Epithelial cell of esophagus (primary cell): ENCODE measurements at regions not wholly inside any gene's neighbourhood (a gene's known extent, or its start where the extent isn't known, plus 50 kb on each side); places are given as distances from the start of the nearest gene placed in this dataset.

Experiments
- DNase-seq: peaks from one replicate; pipeline ENCODE4 v3.0.0; 2010; ENCODE audit warnings: low read depth
- H3K4me3 ChIP-seq: 2 replicates; pipeline ENCODE4 v1.5.1; 2011; ENCODE audit warnings: mild to moderate bottlenecking, low read length, control low read depth
- TF ChIP-seq, protein P1 (sequence below): IDR thresholded peaks from 2 replicates; pipeline ENCODE4 v1.5.1; 2011; ENCODE audit warnings: low read depth, mild to moderate bottlenecking, low read length, control low read depth, inconsistent platforms; ENCODE audit not compliant: insufficient read depth; ENCODE audit errors: missing control alignments

DNA sequence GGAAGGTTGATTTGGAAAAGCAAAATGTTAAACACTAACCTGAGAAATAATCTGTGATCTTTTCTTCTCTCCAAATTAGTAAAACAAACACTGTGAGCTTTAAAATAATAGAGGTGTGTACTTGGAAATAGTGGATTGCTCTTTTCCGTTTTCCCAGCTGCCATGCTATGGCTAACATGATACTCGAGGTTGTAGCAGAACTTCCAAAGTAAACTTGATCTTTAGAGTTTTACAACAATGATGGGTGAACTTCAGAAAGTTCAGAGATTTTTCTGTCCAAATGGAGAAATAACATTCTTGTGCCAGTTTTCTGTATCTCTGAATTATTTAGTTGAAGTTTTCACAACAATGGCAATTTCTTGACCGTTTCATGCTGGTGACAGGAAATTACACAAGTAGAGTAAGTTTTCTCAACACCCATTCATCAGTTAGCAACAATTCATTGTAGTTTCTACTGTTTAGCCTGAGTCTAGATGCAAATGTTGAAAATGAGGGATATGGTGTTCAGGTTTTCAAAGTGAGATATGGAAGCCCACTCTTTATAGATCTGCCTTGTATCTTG lies 135.3 kb upstream of the CTAGE1 start:
- no peak overlapping the region for H3K4me3 ChIP-seq
- no peak for DNase-seq
- TF ChIP-seq, protein P1, sequence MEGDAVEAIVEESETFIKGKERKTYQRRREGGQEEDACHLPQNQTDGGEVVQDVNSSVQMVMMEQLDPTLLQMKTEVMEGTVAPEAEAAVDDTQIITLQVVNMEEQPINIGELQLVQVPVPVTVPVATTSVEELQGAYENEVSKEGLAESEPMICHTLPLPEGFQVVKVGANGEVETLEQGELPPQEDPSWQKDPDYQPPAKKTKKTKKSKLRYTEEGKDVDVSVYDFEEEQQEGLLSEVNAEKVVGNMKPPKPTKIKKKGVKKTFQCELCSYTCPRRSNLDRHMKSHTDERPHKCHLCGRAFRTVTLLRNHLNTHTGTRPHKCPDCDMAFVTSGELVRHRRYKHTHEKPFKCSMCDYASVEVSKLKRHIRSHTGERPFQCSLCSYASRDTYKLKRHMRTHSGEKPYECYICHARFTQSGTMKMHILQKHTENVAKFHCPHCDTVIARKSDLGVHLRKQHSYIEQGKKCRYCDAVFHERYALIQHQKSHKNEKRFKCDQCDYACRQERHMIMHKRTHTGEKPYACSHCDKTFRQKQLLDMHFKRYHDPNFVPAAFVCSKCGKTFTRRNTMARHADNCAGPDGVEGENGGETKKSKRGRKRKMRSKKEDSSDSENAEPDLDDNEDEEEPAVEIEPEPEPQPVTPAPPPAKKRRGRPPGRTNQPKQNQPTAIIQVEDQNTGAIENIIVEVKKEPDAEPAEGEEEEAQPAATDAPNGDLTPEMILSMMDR = no peak

DNA sequence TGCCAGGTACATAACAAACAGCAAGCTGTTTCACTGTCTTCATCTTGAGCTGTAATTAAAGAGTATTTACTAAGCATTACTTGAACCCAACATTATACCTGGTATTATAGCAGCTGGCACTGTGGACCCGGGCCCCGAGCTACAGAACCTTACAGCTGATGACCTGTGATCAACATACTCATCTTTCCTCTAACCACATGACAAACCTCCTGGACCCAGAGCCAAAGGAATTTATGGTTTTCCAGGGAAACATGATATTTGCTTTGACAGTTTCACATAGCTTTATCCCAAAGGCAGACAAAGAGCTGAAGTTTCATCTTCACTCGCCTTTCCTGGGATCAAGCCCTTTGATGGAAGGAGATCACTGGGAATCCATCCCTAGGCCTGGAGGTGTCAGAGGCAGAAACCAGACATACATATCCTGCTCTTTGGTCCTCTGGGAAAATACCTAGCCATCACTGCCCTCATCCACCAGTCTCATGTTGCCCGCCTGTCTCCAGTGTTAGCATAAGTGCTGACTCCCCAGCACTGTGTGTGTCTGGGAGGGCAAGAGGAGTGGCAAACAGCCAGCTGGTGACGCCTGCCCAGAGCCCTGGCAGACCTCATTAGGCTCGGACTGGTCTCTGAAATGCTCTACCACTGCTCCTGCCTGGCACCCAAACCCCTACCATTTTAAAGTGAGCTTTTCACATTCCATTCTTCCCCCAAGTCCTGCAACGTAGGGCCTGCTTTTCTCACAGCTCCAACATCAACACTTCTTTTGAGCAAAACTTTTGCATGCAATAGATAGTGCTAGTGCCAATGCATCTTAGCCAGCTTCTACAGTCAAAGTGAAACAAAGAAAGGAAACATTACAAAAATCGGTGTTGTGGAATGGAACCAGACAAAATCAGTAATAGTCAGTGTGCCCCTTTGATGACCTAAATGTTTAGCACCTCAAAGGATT lies 138.8 kb upstream of the CTAGE1 start:
- TF ChIP-seq, protein P1 = no peak
- no peak overlapping the region for H3K4me3 ChIP-seq
- DNase-seq = no peak

DNA sequence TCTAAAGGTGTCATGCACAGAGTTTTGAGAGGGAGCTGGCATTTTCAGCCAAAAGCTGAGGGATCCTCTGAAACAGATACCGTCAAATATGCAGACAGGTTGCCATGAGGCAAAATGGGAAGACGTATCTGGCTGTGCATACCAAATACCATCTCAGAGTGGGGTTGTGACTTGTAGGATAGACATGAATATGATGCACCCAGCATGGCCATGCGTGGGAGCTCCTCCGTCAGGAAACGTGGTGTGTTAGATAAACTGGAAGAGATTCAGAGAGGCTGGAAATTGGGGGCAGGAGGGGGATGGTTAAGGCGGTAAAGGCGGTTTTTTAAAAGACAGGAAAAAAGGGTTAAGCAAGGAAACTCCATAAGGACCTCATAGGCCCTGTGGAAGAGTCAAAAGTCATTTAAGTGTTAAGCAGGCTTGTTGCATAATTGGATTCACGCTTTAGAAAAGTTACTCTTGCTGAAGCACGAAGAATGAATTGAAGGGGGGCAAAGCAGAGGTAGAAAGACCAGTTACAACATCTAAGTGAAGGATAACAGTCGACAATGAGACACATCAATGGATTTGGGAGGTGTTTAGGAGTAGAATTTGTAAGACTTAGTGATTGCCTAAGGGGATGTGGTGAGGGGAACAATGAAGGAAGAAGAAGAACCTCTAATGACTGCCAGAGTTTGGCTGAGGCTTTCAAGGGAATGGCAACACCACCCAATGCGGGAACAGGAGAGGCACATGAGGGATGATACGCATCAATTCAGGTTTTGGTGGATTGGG lies 139.6 kb upstream of the CTAGE1 start:
- H3K4me3 ChIP-seq = no peak overlapping the region
- TF ChIP-seq, protein P1 = no peak
- no peak for DNase-seq

DNA sequence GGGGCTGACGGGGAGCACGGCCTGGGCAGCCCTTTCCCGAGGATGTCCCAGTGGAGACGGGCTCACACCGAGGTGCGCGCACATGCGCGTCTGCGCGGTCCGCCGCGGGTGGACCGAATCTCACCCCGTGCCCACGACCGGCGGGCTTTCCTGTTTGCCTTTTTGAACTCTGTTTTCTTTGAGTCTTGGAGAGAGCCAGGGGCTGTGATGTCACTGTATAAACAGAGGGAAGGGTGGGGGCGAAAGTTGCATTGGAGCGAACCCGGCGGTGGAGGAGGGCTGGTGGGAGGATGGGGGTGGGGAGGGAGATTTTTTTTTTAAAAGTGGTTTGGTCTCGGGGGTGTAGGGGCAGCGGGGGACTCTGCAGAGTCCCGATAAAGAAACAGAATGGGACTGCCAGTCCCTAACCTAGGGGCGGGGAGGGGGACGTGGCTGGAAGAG lies 141.2 kb upstream of the CTAGE1 start:
- H3K4me3 ChIP-seq = peak overlapping the region; percentile 48
- TF ChIP-seq, protein P1 = no peak
- DNase-seq = peak; percentile 59

DNA sequence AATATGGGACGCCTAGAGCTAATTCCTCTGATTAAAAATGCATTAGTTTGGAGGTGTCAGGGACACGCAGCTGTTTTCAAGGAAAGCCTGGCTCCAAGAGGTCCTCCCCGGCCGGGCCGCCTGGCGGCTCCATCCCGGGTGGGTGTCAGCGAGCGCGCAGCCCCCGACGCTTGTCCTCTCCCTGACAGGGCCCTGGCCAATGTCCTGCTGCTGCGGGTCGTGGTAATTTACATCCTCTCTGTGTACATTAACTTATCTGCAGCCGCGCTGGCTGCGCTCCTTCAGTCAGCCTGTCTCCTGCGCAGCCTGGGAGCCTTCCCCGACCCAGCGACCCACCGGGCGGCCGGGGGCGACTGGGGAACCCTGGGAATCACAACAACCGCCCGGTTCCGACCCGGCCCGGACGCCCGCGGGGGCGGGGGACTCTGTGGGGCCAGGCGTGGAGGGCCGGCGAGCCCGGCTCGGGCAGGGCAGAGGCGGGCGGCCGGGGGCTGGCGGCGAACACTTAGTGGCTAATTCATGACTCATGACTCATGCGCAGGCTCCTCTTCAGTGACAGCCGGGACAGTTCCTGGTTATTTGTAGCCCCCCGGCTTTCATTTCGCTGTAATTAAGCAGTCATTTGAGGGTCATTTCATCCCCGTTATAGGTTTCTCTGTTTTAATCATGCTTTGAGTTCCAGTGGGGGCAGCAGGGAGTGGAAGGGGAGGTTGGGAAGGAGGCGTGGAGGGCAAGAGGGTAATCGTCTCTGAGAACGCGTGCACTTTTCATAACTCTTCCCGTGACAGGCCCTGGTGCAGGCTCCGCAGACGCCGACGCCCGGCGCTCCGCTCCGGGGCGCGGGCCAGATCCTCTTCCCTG lies 141.9 kb upstream of the CTAGE1 start:
- TF ChIP-seq, protein P1 = peak; percentile 34
- peak; percentile 48 for DNase-seq
- H3K4me3 ChIP-seq = peak overlapping the region; percentile 48

DNA sequence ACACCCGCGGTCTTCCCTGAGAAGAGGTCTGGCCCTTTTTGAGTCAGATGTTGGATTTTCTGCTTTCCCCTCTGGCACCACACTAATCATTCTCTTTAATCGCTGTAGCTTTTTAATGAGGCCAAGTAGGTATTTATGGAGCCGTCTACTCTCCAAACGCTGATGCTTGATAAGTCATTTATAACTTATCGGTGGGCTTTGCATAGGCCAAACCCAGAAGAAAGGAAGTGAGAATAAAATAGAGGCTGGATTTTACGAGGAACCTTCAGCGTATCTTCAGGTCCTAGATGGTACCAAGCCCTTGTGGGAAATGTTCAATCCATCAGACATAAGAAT lies 142.5 kb upstream of the CTAGE1 start:
- TF ChIP-seq, protein P1 = no peak
- DNase-seq = no peak
- no peak overlapping the region for H3K4me3 ChIP-seq
